GM18861 (cell line): ENCODE measurements at regions not wholly inside any gene's neighbourhood (a gene's known extent, or its start where the extent isn't known, plus 50 kb on each side); places are given as distances from the start of the nearest gene placed in this dataset.

Source experiments
- ATAC-seq: cut with Tn5 transposase; IDR thresholded peaks from one replicate; pipeline ENCODE4 v1.9.1; 2021; ENCODE audit not compliant: unreplicated experiment

- ATAC-seq = no peak
Measured at GRCh38 chr4:19727141-19727540, 524.6 kb upstream of the SLIT2 start.

DNA sequence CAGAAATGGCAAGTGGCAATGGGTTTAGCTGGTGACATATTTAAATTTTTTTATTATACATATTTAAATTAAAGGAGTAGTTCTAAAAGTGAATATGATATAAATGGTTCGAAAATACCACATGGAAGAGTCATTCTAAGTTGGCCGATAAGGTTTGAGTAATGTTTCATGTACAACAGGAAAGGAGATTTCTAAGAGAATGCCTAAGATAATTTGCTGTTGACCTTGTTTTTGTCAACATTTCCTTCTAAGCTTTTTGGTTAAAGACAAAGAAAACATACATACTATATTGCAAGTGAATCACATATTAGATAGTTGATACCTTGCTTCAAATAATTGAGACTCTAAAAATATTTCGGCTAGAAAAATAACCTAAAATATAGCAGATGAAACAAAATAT is 526.6 kb upstream of the SLIT2 start:
- ATAC-seq = no peak

DNA sequence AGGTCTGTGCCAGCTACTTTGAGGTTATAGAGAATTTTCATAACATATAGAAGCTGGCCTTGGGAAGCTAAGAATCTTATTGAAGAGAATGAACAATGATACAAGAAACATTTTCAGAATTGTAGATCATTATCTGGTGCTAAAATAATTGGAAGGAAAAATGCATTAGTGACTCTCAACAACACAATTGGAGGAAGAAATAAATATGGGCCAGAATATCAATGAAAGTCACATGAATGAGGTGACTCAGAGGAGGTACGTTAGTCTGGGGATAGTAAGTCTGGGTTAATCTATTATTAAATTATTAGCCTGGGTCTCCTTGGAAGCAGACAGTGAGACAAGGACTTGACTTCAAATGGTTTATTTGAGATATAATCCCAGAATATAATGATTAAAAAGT is 529.3 kb upstream of the SLIT2 start:
- no peak for ATAC-seq

DNA sequence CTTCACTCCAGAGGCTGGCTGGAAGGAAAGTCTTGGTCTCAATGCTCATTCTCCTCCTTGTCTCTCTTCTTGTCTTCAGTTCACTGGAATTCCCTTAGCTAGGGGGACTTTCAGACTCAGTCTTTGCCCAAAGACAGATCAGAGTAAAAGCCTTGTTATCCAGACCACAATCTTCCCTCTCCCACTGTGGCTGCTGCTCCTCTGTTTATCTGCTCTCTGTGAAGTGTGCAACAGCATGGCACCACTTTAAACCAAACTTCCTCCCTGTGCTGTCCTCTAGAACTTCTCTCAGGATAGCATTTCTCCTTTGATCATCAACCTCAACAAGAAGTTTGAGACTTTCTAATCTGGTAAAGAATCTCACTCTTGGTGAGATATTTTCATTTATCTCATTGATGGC is 530.1 kb upstream of the SLIT2 start:
- ATAC-seq = no peak

DNA sequence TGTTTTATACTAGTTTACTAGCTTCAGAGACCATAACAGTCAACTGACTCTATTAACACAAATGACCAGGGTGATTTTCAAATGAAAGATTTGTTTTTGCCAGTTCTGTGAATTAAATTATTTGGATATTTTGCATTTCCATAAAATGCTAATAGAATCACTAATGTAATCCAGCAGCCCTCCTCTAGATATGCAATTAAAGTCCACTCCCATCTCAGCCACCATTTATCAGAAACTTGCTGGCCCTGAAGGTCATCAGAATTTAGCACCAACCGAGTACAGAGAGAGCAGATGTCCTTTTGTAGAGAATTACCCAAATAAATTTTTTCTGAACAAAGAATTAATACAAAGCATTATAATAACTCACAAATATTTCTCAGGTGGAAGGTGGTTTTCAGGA is 531.1 kb upstream of the SLIT2 start:
- ATAC-seq = no peak

DNA sequence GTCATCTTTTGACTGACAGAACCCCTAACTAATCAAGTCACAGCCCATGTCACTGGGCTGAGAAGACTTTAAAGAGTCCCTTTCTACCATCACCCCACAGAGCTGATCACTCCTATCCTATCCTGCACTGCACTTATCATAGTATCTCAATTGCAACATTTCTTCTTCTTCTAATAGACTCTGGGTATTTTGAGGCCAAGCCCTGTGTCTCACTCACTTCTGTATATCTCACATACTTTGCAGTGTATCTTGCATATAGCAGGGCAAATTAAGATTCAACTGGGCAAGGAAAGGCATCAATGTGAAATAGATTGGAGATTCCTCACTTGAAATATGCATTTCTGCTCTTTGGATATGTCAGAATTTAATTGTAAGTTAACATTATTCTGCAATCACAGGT is 531.5 kb upstream of the SLIT2 start:
- no peak for ATAC-seq

GRCh38 chr4:19711871-19712270 is 539.8 kb upstream of the SLIT2 start:
- no peak for ATAC-seq

DNA sequence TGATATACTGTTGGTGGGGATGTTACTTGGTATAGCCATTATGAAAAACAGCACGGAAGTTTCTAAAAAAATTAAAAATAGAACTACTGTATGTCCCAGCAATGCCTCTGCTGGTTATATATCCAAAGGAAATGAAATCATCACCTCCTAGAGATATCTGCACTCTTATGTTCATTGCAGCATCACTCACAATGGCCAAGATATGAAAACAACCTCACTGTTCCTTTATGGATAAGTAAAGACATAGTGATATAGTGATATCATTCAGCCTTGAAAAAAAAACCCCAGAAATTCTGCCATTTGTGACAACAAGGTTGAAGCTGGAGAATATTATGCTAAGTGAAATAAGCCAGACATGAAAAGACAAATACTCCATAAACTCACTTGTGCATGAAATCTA is 543.8 kb upstream of the SLIT2 start:
- no peak for ATAC-seq

GRCh38 chr4:19703391-19703790 is 548.3 kb upstream of the SLIT2 start:
- ATAC-seq = no peak

DNA sequence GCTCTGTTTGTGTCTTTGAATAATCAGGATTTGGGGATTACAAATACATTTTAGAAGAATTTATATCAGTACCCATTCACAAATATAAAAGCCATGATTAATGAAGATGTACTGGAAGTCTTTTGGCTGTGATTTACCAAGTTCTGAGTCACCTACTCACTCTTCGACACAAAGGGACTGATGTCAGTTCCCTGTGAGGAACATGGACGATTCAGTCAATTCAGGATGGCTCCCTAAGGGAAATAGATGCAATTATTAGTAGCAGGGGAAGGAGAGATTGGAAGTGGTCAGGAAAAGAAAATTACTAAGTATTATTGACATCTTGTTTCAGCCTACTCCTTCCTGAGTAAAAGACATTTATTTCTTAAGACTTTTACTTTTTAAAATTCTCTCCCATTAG is 550.7 kb upstream of the SLIT2 start:
- ATAC-seq = no peak

- ATAC-seq = no peak
Measured at GRCh38 chr4:19698961-19699360, 552.7 kb upstream of the SLIT2 start.

DNA sequence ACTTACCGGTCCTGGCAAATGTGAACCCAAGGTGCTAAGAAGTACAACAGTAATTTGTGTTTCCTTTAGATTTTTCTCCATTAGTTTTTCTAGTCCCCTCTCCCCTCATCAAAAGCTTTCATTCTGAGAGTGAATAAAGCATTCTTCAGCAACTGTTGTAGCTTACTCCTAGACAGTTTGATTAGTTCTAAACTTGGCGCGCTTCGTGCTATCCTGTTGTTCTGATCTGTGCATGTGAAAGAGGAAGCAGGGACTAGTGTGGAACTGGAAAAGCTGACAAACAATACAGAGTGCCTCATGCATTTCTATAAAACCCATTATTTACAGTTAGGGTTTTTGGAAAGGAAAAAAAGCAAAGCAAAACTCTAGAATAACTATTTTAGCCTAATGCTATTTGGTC is 556.9 kb upstream of the SLIT2 start:
- no peak for ATAC-seq

DNA sequence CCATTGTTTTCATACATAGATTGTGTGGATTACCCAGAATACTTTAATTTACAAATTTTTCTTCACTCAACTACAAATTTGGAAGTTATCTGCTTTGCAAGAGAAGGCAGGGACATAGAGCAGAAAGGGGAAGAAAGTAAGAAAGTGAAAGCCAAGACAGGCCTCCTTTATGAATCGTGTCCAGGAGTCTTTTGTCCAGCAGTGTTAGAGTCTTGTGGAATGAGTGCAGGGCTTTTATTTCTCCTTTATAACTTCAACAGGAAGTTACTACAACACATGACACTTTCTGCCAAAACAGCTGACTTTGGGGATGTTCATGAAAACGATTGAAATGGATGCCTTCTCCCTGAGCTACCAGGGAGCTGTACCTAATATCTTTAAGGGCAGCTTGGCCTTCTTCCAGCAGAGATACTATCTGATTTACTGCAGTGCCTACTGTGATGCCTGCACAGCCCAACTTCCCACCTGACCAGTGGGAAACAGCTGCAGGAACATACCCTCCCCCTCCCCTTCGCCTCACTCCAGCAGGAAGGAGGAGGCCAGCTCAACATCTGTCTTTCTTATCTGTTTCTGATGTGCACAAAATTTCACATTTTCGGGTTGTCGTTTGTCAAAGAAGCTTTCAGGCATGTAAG is 557.7 kb upstream of the SLIT2 start:
- no peak for ATAC-seq

- ATAC-seq = no peak
Measured at GRCh38 chr4:19689511-19689910, 562.2 kb upstream of the SLIT2 start.

- no peak for ATAC-seq
Measured at GRCh38 chr4:19686456-19686855, 565.2 kb upstream of the SLIT2 start.

DNA sequence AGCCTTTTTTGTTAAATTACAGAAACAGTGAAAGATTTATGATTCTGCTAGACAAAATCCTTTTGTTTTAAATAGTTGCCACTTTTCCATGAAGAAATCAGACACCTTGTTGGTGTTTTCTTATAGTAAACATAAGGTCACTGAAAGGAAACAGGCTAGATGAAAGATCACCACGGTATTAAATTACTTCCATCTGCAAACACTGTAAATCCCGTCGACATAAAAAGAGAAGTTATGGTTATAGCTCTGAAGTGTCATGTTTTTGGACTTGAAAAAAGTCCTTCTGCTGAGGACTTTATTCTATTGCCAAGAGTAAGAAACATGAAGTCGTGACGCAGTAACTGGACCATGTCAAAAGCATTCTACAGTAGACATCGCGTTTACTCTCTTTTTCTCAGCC is 567.6 kb upstream of the SLIT2 start:
- no peak for ATAC-seq

GRCh38 chr4:19683426-19683825 is 568.3 kb upstream of the SLIT2 start:
- no peak for ATAC-seq

DNA sequence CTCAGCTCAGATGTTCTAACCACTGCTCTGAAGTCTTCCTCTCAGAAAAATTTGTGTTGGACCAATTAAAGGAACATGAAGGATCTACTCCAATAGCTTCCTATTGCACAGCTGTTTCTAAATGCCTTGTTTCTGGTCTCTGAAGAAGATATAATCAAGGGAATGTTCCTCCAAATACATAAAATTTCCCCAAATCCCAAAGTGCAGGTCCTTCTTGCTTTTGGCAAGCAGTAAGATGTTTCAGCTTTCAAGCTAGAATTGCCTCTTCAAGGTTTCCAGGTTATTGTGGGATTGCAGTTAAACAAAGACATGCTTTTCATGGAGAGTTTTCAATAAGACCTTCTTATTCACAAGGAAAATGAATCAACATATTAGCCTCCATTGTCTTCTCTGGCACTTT is 574.5 kb upstream of the SLIT2 start:
- no peak for ATAC-seq

DNA sequence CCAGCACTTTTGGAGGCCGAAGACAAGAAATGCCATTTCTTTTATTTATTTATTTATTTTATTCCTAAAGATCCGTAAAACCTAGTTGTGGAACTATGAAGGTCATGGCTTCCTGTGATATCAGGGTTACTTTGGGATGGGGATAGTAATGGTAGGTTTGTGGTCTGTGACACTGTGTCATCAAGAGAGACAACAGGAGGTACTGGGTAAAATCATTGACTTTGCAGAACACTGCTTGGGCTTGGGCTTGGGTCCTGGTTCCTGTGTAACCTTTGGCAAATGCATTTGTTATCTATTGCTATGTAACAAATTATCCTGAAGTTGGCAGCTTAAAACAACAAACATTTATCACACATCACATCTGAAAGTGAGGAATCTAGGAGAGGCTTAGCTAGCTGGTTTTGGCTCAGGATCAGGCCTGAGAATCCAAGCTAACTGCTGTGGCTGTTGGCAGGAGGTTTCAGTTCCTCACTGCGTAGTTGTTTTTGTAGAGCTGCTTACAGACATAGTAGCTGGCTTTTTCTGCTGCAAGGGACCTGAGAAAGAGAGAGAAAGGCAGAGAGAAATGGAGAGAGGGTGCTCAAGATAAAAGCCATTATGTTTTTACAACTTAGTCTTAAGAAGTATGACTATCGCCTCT is 576.4 kb upstream of the SLIT2 start:
- no peak for ATAC-seq

DNA sequence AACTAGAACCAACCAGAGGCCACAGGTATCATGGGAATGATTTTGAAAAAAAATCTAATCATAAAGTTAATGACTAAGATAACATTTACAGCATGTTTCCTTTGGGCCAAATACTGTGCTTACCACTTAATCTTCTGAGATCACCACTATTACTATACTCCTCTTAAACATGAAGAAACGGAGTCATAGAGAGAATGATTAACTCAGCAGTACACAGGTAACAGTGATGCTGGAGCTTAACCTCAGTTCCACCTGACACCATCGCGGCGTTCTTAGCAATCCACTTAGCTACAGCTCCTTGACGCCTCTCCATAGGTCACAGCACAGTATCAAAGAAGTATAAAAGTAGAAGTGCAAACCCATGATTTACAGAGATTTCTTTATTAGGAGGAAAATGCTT is 592.6 kb upstream of the SLIT2 start:
- ATAC-seq = no peak

DNA sequence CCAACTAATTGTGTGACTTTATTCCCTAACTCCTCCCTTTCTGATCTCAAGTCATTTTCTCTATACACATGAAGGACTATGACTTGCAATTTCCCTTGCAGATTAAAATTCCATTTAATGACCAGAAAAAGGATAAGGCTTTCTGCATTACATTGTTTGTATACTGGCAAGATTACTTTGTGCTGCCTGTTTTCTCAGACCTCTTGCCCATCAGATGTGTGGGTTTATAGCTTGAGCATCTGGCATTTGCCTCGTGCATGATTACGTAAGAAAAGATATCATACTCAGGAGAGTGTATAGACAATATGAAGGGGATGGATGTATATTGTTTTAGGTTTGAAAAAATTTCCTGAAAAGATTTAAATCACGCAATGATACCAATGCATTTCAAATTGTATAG is 593.8 kb upstream of the SLIT2 start:
- ATAC-seq = no peak

DNA sequence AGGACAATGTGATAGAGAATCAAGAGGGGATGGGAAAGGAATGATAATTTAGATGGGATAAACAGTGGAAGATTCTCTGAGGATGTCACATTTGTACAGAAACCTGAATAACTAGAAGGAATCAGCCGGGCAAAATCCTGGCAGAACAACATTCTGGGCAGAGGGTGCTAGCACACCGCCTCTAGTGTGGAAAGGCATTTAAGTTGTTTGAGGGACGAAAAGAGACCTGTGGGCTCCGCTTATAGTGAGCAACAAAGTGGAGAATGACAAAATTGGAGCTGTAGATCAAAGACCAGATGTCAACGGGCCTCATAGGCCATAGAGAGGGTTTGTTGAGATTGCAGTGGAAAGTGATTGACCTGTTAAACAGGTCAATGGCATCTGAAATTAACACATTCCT is 596.0 kb upstream of the SLIT2 start:
- no peak for ATAC-seq
